DMS153 (cell line): ENCODE measurements at regions not wholly inside any gene's neighbourhood (a gene's known extent, or its start where the extent isn't known, plus 50 kb on each side); places are given as distances from the start of the nearest gene placed in this dataset.

Experiments
- DNase-seq: peaks from one replicate; lab custom pipeline; 2025; lab: John Stamatoyannopoulos, UW

GRCh38 chr10:128469515-128469914 lies 343.3 kb upstream of the MKI67 start:
- no peak for DNase-seq

DNA sequence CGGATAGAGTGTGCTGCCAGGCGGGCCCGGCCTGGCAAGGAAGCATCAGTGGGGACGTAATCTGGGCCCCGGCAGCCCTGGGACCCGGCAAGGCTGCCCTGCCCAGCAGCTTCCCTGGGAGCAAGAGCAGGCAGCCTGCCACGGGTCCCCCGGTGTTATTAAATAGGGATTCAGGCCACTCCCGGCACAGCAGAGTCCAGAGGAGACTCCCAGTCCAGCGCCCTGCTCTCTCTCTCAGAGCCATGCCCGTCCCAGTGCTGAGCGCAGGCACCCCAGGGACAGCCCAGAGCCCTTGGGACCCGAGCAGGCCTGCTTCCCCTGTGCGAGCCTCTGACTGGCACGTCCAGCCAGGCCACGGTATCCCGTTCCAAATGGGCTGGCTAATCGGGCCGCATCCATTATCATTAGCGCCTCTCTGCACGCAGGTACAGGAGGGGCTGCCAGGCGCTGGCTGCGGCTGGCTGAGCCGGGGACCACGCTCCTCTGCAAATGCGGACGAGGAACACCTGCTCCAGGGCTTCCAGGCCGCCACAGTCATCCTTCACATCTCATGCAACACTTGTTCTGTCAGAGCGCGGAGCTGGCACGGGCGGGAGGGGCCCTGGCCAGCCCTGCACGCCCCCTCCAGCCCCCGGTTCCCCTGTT lies 344.2 kb upstream of the MKI67 start:
- DNase-seq, result no peak

DNA sequence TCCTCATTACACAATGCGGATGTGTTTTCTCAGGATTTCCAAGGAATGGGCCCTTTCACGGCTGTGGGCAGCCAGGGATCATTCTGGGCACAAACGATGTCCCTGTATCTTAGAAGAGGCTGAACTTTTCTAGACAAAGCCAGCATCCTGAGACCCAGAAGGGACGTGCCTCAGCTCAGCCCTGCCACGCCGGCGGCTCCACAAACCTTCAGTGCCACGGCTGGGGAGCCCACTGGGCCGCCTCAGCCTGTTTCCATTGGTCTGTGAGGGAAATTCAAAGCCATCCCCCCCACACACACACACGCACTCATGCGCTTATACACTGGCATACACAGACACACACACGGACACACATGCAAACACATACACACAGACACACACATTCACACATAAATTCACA lies 344.9 kb upstream of the MKI67 start:
- DNase-seq, result no peak

- no peak for DNase-seq
Measured at GRCh38 chr10:128472196-128472595, 346.0 kb upstream of the MKI67 start.

GRCh38 chr10:128473396-128473795 lies 347.2 kb upstream of the MKI67 start:
- DNase-seq, result no peak

GRCh38 chr10:128473911-128474310 lies 347.7 kb upstream of the MKI67 start:
- no peak for DNase-seq

- no peak for DNase-seq
Measured at GRCh38 chr10:128474571-128474970, 348.3 kb upstream of the MKI67 start.

DNA sequence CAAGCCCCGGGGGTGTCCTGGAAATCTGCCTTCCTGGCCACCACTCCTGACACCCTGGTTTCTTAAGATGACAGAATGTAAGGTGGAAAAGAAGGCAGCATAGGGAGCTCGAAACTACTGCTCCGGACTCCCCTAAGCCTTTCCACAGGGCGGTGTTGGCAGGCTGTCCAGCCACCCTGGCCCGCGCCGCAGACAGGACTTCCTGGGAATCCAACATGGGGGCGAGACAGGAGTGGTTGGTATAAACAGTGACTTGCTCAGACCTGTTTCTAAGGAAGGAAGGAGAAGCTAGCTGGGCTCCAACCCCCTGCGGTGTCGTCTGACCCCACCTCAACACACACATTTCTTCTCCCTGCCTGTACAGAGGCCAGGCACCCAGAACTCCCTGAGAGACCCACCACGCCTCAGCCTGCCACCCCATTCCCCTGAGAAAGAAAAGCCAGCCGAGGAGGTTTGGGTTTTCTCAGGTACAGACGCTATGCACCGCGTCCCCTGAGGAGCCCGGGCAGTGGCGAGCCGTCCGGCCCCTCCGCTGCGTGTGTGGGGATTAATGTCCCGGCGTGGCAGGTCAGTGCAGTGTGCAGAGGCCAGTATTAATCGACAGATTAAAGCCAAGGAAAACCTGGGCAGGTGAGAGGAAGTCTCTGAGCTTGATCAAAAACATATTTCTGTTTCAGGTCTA lies 349.6 kb upstream of the MKI67 start:
- DNase-seq, result no peak

DNA sequence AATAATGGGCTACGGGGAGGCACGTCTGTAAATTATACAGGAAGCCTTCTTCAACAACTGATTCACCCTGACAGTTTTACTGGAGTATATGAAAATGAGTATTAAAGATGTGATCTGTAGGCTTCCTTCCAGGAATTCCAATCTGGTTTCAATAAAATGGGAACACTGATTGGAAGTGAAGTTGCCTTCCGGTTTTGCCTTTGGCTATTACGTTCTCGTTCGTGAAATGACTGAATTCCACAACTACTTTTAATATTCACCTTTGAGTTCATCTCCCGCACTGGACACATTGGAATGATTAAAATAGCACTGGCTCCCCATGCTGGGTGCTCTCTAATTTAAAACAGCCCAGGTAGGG lies 350.1 kb upstream of the MKI67 start:
- no peak for DNase-seq

DNA sequence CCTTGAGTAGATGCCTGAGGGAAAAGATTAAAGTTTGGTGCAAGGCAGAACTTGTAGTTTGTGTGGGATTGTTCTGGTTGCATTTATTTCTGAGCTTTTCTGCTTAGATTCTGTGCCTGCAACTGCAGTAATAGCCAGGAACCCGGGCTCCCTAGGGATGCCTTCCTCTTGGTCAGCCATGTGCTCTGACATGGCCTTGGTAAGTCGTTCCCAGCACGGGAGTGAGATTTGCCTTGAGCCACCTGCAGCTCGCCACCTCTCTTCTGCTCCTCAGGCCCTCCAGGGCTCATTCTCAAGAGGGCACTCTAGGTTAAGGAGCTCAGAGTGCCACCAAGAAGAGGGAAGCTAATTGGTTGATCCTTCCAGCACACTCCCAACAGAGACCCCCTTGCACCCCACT lies 350.6 kb upstream of the MKI67 start:
- DNase-seq, result no peak

- no peak for DNase-seq
Measured at GRCh38 chr10:128480601-128481000, 354.4 kb upstream of the MKI67 start.

- DNase-seq, result peak; percentile 81
Measured at GRCh38 chr10:128481152-128481840, 355.1 kb upstream of the MKI67 start.

GRCh38 chr10:128482052-128482451 lies 355.8 kb upstream of the MKI67 start:
- no peak for DNase-seq

DNA sequence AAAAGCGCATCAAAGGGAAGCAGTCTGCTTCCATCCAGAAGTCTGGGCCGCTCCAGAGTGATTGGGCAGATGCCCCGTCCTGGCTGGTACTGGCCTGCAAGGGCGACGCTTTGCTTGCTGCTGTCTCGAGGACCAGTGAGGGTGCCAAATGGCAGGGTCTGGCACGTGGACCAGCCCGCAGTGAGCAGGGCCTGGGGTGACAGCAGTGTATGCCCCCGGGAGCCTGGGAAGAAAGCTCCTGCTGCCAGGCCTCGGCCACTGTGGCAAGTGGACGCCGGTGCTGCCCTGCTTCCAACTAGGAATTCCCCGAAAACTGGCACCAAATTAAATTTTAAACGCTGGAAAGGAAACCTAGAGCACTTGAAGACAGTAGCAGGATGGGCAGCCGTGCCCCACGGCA lies 357.0 kb upstream of the MKI67 start:
- no peak for DNase-seq

GRCh38 chr10:128484041-128484440 lies 357.8 kb upstream of the MKI67 start:
- no peak for DNase-seq

DNA sequence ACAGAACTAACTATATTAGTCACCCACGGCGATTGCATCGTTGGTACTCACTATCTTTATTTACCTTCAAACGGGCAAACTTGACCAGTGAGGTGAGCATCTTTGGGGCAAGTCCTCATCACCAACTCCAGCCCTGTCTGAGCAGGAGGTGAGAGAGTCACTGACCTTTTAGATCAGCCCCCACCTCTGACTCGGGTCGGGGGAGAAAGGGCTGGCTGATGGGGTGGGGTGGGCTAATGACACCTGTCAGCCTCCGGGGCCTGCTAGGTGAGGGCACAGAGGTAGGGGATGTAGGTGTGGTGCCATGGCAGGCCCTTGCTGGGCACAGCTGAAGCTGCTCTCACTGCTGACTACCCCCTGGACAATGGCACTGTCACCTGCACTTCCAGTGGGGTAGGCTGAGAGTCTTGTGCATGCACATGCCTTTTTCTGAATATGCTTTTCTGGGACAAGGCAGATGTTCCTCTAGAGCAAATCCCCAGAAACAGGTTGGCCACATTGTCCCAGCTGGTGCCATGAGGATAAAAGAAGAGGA lies 359.5 kb upstream of the MKI67 start:
- no peak for DNase-seq

DNA sequence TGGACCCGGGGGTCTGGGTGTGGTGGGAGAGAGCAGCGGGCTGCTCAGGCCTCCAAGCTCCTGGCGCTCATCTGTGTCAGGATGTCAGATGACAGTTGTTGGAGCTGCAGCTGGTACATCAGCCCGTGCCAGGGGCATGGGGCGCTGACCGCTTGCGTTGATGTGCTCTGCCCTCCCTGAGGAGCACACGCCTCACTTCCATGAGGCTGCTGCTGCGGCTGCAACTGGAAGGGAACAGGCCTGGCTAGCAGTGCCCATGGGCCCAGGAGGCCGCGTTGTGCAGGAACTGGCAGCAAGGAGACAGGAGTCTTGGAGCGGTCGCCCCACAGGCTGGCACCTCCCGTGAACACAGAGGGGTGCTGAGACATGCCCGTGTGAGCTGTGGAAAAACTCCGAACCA lies 361.3 kb upstream of the MKI67 start:
- DNase-seq, result no peak

- no peak for DNase-seq
Measured at GRCh38 chr10:128489324-128490247, 363.4 kb upstream of the MKI67 start.

DNA sequence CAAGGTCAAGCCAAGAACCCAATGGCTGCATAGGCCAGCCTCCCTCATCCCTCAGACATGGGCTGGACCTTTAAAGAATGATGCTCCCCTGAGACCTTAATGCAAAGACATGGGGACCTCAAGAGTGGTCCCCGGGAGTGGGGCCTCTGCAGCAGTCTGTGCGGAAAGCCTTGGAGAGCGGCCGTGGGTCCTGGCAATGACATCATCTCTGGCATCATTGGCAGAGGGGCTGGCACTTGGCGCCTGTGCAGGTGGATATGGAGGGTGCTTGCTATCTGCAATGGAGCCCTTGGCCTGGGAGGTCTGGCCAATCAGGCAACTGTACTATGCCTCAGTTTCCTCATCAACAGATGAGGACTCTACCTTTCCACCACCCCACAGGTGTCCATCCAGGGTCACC lies 365.5 kb upstream of the MKI67 start:
- no peak for DNase-seq

GRCh38 chr10:128493811-128494210 lies 367.6 kb upstream of the MKI67 start:
- no peak for DNase-seq

DNA sequence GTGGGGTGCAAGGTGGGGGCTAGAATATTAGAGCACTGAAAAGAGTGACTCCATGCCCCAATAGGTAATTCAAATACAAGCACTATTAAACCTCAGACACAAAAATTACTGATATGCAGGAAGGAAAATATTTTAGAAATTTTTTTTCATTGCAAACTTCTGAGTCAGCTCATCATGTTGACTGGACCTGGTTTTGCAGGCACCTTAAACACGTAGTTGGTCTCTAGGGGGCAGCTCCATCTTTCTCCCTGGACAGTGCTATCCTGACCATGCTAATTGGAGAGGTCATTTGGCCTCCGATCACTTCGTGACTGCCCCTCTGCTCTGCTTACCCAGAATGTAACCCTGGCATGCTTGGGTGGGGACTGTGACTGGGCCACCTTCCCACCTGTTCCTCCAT lies 368.4 kb upstream of the MKI67 start:
- no peak for DNase-seq
